GM23248 (cell line): ENCODE measurements at regions not wholly inside any gene's neighbourhood (a gene's known extent, or its start where the extent isn't known, plus 50 kb on each side); places are given as distances from the start of the nearest gene placed in this dataset.
"Not testable (repeated sequence)": the region's sequence is repeated elsewhere in the genome, so short reads cannot be mapped to it uniquely, and the experiment has no call there.

Experiments used
- DNase-seq: peaks from one replicate; pipeline ENCODE4 v3.0.0-alpha.2; 2015
- H2AFZ ChIP-seq: fragments of 200-600 bp; sonication (generic); 2 replicates; pipeline ENCODE4 v1.6.1; 2016; ENCODE audit warnings: antibody characterized with exemption
- H3F3A ChIP-seq: fragments of 200-600 bp; sonication (generic); 2 replicates; pipeline ENCODE4 v1.6.1; 2016; ENCODE audit warnings: mild to moderate bottlenecking, antibody characterized with exemption, mixed run types; ENCODE audit not compliant: insufficient read depth
- H3K27ac ChIP-seq: fragments of 200-600 bp; sonication (generic); 2 replicates; pipeline ENCODE4 v1.5.1; 2016; ENCODE audit warnings: mild to moderate bottlenecking
- H3K27me3 ChIP-seq: fragments of 200-600 bp; sonication (generic); replicated peaks from 2 replicates; pipeline ENCODE4 v1.6.1; 2016; ENCODE audit warnings: mild to moderate bottlenecking; ENCODE audit not compliant: insufficient read depth
- H3K36me3 ChIP-seq: fragments of 200-600 bp; sonication (generic); 2 replicates; pipeline ENCODE4 v1.6.1; 2016; ENCODE audit warnings: low read depth, mild to moderate bottlenecking
- H3K4me1 ChIP-seq: fragments of 200-600 bp; sonication (generic); 2 replicates; pipeline ENCODE4 v1.6.1; 2016; ENCODE audit warnings: mild to moderate bottlenecking; ENCODE audit not compliant: insufficient read depth
- H3K4me2 ChIP-seq: fragments of 200-600 bp; sonication (generic); one replicate; pipeline ENCODE4 v1.6.1; 2016; ENCODE audit warnings: mild to moderate bottlenecking; ENCODE audit not compliant: unreplicated experiment
- H3K4me3 ChIP-seq: fragments of 200-600 bp; sonication (generic); 2 replicates; pipeline ENCODE4 v1.5.1; 2016; ENCODE audit warnings: mild to moderate bottlenecking
- H3K79me2 ChIP-seq: fragments of 200-600 bp; sonication (generic); 2 replicates; pipeline ENCODE4 v1.6.1; 2016; ENCODE audit warnings: mild to moderate bottlenecking; ENCODE audit not compliant: insufficient read depth
- H3K9ac ChIP-seq: fragments of 200-600 bp; sonication (generic); 2 replicates; pipeline ENCODE4 v1.6.1; 2016; ENCODE audit warnings: mild to moderate bottlenecking
- H3K9me2 ChIP-seq: fragments of 200-600 bp; sonication (generic); 2 replicates; pipeline ENCODE4 v1.6.1; 2016; ENCODE audit warnings: mixed run types, mild to moderate bottlenecking, moderate library complexity; ENCODE audit not compliant: insufficient read depth
- H3K9me3 ChIP-seq: fragments of 200-600 bp; sonication (generic); one replicate; pipeline ENCODE4 v1.6.1; 2017; ENCODE audit warnings: low read depth
- H4K20me1 ChIP-seq: fragments of 200-600 bp; sonication (generic); 2 replicates; pipeline ENCODE4 v1.6.0; 2016; ENCODE audit not compliant: insufficient read depth
- whole genome bisulfite sequencing, 2 experiments: methylation state at CpG; one replicate each; pipeline ENCODE4 v1.1.6; 2015 to 2017; ENCODE audit warnings: low lambda C conversion rate in 2 of 2, low coverage in 1 of 2; ENCODE audit errors: missing lambda C conversion rate in 2 of 2; 5-methylcytosine and 5-hydroxymethylcytosine counted together
- in situ Hi-C: fragments of 300-500 bp; cut with MboI; formaldehyde crosslinking; loops from 2 replicates; pipeline ENCODE4 v1.15.0; 2020

DNA sequence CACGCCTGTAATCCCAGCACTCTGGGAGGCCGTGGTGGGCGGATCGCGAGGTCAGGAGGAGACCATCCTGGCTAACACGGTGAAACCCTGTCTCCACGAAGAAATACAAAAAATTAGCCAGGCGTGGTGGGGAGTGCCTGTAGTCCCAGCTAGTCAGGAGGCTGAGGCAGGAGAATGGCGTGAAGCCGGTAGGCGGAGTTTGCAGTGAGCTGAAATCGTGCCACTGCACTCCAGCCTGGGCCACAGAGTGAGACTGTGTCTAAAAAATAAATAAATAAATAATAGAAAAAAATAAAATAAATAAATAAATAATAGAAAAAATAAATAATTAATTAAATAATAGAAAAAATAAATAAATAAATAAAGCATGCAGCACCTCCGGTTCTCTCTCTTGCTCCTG lies 480.8 kb downstream of the GOLGA6L6 start:
- H3K9me2 ChIP-seq, H3K36me3 ChIP-seq, H3K9ac ChIP-seq, H3K4me1 ChIP-seq, H3K27ac ChIP-seq, H3K4me2 ChIP-seq, H3K79me2 ChIP-seq, H3F3A ChIP-seq, DNase-seq, H3K27me3 ChIP-seq, H2AFZ ChIP-seq, in situ Hi-C loops, H3K4me3 ChIP-seq, H4K20me1 ChIP-seq, H3K9me3 ChIP-seq: not testable (repeated sequence)
- 66% methylated on average over 7 of the region's 13 CpGs; no CpG with 5 or more reads in 1 of the 2 experiments for WGBS, 2 experiments

GRCh38 chr15:20056871-20057270 lies 484.7 kb downstream of the GOLGA6L6 start:
- H3F3A ChIP-seq, H3K4me1 ChIP-seq, H3K9me2 ChIP-seq, H3K4me3 ChIP-seq, H3K9ac ChIP-seq, H3K9me3 ChIP-seq, DNase-seq, in situ Hi-C loops, H4K20me1 ChIP-seq, H3K36me3 ChIP-seq, H3K27ac ChIP-seq, H3K27me3 ChIP-seq, H3K79me2 ChIP-seq, H3K4me2 ChIP-seq, H2AFZ ChIP-seq: not testable (repeated sequence)
- WGBS, 2 experiments: 22 to 30% methylated on average over 4 to 5 of the region's 5 CpGs

DNA sequence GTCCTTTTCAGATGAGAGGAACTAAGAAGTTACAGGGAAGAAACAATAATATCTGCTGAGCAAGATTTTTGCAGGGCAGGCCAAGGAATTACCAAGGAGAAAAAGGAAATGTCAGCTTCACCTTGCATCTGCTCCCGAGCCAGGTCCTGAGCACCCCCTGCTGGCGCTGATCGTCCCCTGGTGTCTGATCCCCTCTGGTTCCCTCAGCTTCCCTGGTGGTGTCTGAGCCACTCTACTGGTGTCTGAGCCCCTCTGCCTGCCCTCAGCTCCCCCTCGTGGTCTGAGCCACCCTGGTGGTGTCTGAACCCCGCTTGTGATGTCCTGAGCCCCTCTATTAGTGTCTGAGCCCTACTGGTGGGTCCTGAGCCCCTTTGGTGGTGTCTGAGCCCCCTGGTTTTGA lies 485.7 kb downstream of the GOLGA6L6 start:
- H2AFZ ChIP-seq, in situ Hi-C loops, H4K20me1 ChIP-seq, H3K79me2 ChIP-seq, H3K9ac ChIP-seq, H3K9me2 ChIP-seq, H3K36me3 ChIP-seq, H3K27me3 ChIP-seq, DNase-seq, H3F3A ChIP-seq, H3K4me1 ChIP-seq, H3K27ac ChIP-seq, H3K4me3 ChIP-seq, H3K9me3 ChIP-seq, H3K4me2 ChIP-seq: not testable (repeated sequence)
- 16 to 28% methylated on average over 4 to 5 of the region's 5 CpGs for WGBS, 2 experiments

- H3F3A ChIP-seq, H3K4me1 ChIP-seq, DNase-seq, H3K9me2 ChIP-seq, H3K4me2 ChIP-seq, H3K27me3 ChIP-seq, H3K79me2 ChIP-seq, H2AFZ ChIP-seq, H3K4me3 ChIP-seq, H3K9ac ChIP-seq, in situ Hi-C loops, H3K36me3 ChIP-seq, H3K27ac ChIP-seq, H4K20me1 ChIP-seq, H3K9me3 ChIP-seq: not testable (repeated sequence)
- 46 to 54% methylated on average over 16 of the region's 16 CpGs for WGBS, 2 experiments
Measured at GRCh38 chr15:20048189-20048588, 493.4 kb downstream of the GOLGA6L6 start.

DNA sequence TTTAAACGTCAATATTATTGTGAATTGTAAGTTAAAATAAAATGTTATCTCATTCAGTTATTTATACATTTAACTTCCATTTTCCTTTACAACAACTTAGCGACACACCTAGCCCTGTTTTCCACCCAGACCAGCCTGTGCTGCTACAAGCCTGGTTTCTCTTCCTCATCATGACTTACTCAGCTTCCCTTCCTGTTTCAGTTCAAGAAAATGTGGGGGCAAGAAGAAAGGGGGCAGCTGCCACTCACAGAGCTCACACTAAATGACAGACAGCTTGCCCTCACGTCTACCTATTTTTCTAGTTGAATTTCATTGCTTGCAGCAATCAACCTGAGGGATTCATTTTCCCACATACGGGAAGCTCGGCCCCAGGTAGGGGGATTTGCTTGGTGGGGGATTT lies 496.4 kb downstream of the GOLGA6L6 start:
- H3K27me3 ChIP-seq, H2AFZ ChIP-seq, H3K79me2 ChIP-seq, H3K9me3 ChIP-seq, H3K4me3 ChIP-seq, DNase-seq, in situ Hi-C loops, H3K9me2 ChIP-seq, H3K27ac ChIP-seq, H3K36me3 ChIP-seq, H3K4me1 ChIP-seq, H4K20me1 ChIP-seq, H3K9ac ChIP-seq, H3F3A ChIP-seq, H3K4me2 ChIP-seq: not testable (repeated sequence)
- WGBS, 2 experiments: no CpG with 5 or more reads among the region's 5 CpGs

DNA sequence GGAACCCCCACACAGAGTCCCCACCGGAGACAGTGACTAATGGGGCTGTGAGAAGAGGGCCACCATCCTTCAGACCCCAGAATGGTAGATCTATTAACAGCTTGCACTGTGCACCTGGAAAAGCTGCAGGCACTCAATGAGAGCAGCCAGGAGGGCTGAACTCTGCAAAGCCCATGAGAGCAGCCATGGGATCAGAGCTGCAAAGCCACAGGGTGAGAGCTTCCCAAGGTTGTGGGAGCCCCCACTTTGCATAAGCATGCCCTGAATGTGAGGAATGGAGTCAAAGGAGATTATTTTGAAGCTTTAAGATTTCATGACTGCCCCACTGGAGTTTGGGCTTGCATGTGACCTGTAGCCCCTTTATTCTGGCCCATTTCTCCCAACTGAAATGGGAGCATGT lies 500.9 kb downstream of the GOLGA6L6 start:
- H3K79me2 ChIP-seq, H4K20me1 ChIP-seq, H3K9ac ChIP-seq, H3K4me1 ChIP-seq, DNase-seq, H3K4me3 ChIP-seq, H3K27ac ChIP-seq, H3K36me3 ChIP-seq, H3F3A ChIP-seq, H3K4me2 ChIP-seq, H2AFZ ChIP-seq, H3K27me3 ChIP-seq, H3K9me2 ChIP-seq, H3K9me3 ChIP-seq, in situ Hi-C loops: not testable (repeated sequence)
- WGBS, 2 experiments: 14 to 33% methylated on average over 1 of the region's 1 CpG

DNA sequence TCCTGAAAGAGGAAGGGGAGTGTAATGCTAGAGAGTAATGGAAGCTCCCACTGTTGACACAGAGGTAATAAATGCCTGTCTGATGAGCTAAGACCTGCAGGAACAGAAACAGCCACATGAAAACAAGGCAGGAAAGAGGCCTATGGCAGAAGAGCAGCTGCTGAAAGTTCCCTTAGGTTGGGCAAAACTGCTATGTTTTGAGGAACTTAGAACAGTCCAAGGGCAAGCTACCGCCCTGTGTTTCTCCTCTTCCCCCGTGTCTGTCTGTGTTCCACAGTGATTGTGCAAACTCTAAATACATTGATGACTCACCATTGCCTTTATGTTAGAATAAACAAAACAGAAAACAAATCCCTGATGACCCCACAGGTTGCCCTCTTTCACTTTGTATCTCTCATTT lies 516.6 kb downstream of the GOLGA6L6 start:
- H3F3A ChIP-seq, H3K27me3 ChIP-seq, H3K36me3 ChIP-seq, in situ Hi-C loops, H3K4me1 ChIP-seq, H3K9me3 ChIP-seq, DNase-seq, H4K20me1 ChIP-seq, H2AFZ ChIP-seq, H3K79me2 ChIP-seq, H3K9me2 ChIP-seq, H3K27ac ChIP-seq, H3K9ac ChIP-seq, H3K4me2 ChIP-seq, H3K4me3 ChIP-seq: not testable (repeated sequence)
- WGBS, 2 experiments: no CpG with 5 or more reads among the region's 2 CpGs

- H3K9me2 ChIP-seq, H3K79me2 ChIP-seq, H3K4me2 ChIP-seq, H3K27me3 ChIP-seq, H3F3A ChIP-seq, H4K20me1 ChIP-seq, DNase-seq, H3K4me1 ChIP-seq, H3K9me3 ChIP-seq, H2AFZ ChIP-seq, H3K36me3 ChIP-seq, H3K4me3 ChIP-seq, H3K9ac ChIP-seq, in situ Hi-C loops, H3K27ac ChIP-seq: not testable (repeated sequence)
- WGBS, 2 experiments: 20 to 31% methylated on average over 1 of the region's 6 CpGs
Measured at GRCh38 chr15:20022349-20022748, 519.3 kb downstream of the GOLGA6L6 start.
